ENCODE measurements at regions not wholly inside any gene's neighbourhood (a gene's known extent, or its start where the extent isn't known, plus 50 kb on each side); places are given as distances from the start of the nearest gene placed in this dataset.

- TF ChIP-seq ZFX (IDR thresholded peaks at IDR 0.05; ENCODE audit: borderline replicate concordance) = no peak
- no peak for TF ChIP-seq CTCF (IDR thresholded peaks at IDR 0.05)
- no peak overlapping the region for H3K27ac ChIP-seq
Observed at GRCh38 chr18:66990909-66991308, 387.0 kb upstream of the CDH19 start.

- no peak overlapping the region for H3K27ac ChIP-seq
- TF ChIP-seq CTCF (IDR thresholded peaks at IDR 0.05) (no peak), ZFX (IDR thresholded peaks at IDR 0.05; ENCODE audit: borderline replicate concordance) (no peak)
Observed at GRCh38 chr18:66979009-66979408, 375.1 kb upstream of the CDH19 start.

GRCh38 chr18:66972681-66973080 is 368.8 kb upstream of the CDH19 start:
- no peak overlapping the region for H3K27ac ChIP-seq

DNA sequence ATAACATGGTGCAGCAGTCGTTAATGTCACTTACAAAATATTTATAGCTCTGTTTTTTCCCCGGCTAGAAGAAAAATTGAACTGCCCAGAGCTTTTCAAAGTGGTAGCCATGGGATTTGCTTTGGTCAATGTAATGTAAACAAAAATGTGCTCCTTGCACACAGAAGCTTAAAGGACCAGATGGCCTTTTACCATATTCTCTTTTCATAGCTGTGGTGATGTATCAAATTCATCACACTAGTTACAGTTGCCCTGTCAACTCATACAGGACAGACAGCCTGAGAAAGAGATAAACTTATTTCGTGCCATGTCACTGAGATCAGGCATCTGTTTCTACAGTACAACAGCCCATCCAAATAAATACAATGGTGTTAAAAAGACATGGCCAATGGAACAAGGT is 368.1 kb upstream of the CDH19 start:
- TF ChIP-seq CTCF (IDR thresholded peaks at IDR 0.05) (no peak), ZFX (IDR thresholded peaks at IDR 0.05; ENCODE audit: borderline replicate concordance) (no peak)
- H3K27ac ChIP-seq = no peak overlapping the region

More at GRCh38 chr18:66972681-66973080, 368.8 kb upstream of the CDH19 start:
- TF ChIP-seq CTCF (IDR thresholded peaks at IDR 0.05) (no peak), ZFX (IDR thresholded peaks at IDR 0.05; ENCODE audit: borderline replicate concordance) (no peak)

- no peak overlapping the region for H3K27ac ChIP-seq
- TF ChIP-seq ZFX (IDR thresholded peaks at IDR 0.05; ENCODE audit: borderline replicate concordance) (no peak), CTCF (IDR thresholded peaks at IDR 0.05) (no peak)
Observed at GRCh38 chr18:66966171-66966570, 362.3 kb upstream of the CDH19 start.

GRCh38 chr18:66958309-66958708 is 354.4 kb upstream of the CDH19 start:
- TF ChIP-seq CTCF (IDR thresholded peaks at IDR 0.05) = no peak
- TF ChIP-seq ZFX (IDR thresholded peaks at IDR 0.05; ENCODE audit: borderline replicate concordance) = no peak
- no peak overlapping the region for H3K27ac ChIP-seq

DNA sequence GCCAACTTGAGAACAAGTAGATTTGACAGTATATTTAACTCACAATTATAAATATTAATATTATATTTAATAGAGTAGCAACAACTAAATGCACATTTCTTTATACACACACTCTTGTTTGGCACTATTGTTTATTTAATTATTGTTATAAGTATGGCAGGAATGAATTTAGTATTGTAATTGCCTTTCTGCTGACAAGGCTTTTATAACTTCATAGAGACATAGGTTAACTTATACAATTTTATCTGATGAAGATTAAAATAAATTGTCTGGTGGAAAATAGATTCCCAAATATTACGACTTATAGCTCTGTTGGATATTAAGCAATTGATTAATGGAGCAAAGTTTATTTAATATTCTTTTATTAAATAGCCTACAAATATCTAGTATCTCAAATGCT is 347.9 kb upstream of the CDH19 start:
- TF ChIP-seq CTCF (IDR thresholded peaks at IDR 0.05) (no peak), ZFX (IDR thresholded peaks at IDR 0.05; ENCODE audit: borderline replicate concordance) (no peak)
- H3K27ac ChIP-seq = no peak overlapping the region

Measured in 22Rv1 (cell line).